ENCODE measurements at regions not wholly inside any gene's neighbourhood (a gene's known extent, or its start where the extent isn't known, plus 50 kb on each side); places are given as distances from the start of the nearest gene placed in this dataset.

GRCh38 chr1:170310951-170311350 lies 165.2 kb downstream of the NTMT2 start:
- TF ChIP-seq POLR2A (IDR thresholded peaks at IDR 0.05; ENCODE audit: low read length) (no peak), GATA1 (IDR thresholded peaks at IDR 0.05; ENCODE audit: low read depth, low read length) (no peak)
- no peak for DNase-seq

DNA sequence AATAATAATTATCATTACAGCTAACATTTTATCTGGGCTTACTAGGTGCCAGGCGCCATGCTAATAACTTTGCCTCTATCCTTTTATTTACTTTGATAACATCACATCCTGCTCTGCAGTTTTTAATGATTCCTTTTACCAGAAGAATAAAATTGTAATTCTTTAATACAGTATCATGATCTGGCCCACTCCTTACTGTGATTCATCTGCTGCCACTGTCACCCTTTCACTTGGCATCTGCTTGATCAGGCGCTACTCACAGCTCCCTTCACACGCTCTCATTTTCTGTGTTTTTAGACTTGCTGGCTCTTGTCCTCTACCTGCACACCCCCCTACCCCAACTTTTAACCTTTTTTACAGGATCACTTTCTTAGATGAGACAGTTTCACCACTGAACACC lies 167.5 kb downstream of the NTMT2 start:
- TF ChIP-seq POLR2A (IDR thresholded peaks at IDR 0.05; ENCODE audit: low read length), result no peak
- no peak for TF ChIP-seq GATA1 (IDR thresholded peaks at IDR 0.05; ENCODE audit: low read depth, low read length)
- no peak for DNase-seq

DNA sequence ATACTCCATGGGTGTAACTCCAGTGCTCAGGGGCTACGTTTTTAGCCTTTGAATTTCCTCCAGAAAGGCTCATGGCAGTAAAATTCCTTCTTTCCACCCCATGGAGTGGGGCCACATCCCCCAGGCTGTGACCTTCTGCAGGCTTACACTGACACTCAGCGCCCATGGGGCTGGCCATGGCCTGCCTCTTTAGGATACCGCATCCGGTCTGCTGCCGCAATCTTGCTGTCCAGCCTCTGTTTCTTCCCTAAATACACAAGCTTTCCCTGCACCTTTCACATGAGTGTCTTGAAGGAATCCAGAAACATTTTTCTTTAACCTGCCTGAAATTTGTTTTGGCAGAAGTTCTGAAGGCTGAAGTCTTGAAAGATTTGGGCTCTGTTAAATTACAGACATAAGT lies 170.5 kb downstream of the NTMT2 start:
- TF ChIP-seq GATA1 (IDR thresholded peaks at IDR 0.05; ENCODE audit: low read depth, low read length) (no peak), POLR2A (IDR thresholded peaks at IDR 0.05; ENCODE audit: low read length) (no peak)
- no peak for DNase-seq

- no peak for DNase-seq
- TF ChIP-seq POLR2A (IDR thresholded peaks at IDR 0.05; ENCODE audit: low read length), result no peak
- no peak for TF ChIP-seq GATA1 (IDR thresholded peaks at IDR 0.05; ENCODE audit: low read depth, low read length)
Measured at GRCh38 chr1:170318141-170318540, 172.4 kb downstream of the NTMT2 start.

- TF ChIP-seq POLR2A (IDR thresholded peaks at IDR 0.05; ENCODE audit: low read length), result no peak
- no peak for TF ChIP-seq GATA1 (IDR thresholded peaks at IDR 0.05; ENCODE audit: low read depth, low read length)
- no peak for DNase-seq
Measured at GRCh38 chr1:170318736-170319135, 173.0 kb downstream of the NTMT2 start.

GRCh38 chr1:170321113-170321512 lies 175.4 kb downstream of the NTMT2 start:
- TF ChIP-seq GATA1 (IDR thresholded peaks at IDR 0.05; ENCODE audit: low read depth, low read length) (no peak), POLR2A (IDR thresholded peaks at IDR 0.05; ENCODE audit: low read length) (no peak)
- no peak for DNase-seq

DNA sequence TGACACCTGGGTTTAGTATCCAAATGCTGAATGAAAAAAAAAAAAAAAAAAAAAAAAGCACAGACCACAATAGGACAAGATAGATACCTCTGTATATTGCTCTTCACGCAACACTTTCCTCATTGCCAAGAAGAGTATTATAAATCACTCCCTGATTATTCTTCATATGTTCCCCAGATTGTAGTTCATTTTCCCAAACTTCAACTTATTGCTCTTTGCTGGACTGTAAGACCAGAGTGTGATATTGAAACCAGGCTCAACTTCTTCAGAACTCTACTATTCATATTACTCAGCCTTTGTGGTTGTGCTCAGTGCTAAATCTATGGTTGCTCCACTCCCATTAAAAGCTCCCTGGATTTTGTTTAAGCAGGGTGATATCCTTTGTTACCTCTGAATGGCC lies 180.4 kb downstream of the NTMT2 start:
- DNase-seq, result no peak
- no peak for TF ChIP-seq POLR2A (IDR thresholded peaks at IDR 0.05; ENCODE audit: low read length)
- TF ChIP-seq GATA1 (IDR thresholded peaks at IDR 0.05; ENCODE audit: low read depth, low read length), result no peak

DNA sequence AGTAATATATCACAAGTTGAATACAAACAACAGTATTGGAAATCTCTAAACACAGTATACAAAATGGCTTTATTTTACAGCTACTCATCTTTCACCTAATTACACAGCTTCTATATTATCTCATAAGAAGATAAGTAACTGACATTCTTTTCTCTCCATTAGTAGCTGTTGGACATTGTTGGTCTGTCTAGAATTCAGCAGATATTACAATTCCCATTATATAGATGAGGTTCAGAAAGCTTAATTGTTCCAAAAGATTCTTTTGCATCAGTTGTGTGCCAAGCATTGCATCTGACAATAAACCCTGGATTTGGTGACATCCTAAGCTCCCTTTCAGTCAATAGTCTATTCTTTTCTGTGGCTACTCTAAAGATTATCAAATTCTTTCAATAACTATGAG lies 187.0 kb downstream of the NTMT2 start:
- DNase-seq, result no peak
- no peak for TF ChIP-seq GATA1 (IDR thresholded peaks at IDR 0.05; ENCODE audit: low read depth, low read length)
- no peak for TF ChIP-seq POLR2A (IDR thresholded peaks at IDR 0.05; ENCODE audit: low read length)

DNA sequence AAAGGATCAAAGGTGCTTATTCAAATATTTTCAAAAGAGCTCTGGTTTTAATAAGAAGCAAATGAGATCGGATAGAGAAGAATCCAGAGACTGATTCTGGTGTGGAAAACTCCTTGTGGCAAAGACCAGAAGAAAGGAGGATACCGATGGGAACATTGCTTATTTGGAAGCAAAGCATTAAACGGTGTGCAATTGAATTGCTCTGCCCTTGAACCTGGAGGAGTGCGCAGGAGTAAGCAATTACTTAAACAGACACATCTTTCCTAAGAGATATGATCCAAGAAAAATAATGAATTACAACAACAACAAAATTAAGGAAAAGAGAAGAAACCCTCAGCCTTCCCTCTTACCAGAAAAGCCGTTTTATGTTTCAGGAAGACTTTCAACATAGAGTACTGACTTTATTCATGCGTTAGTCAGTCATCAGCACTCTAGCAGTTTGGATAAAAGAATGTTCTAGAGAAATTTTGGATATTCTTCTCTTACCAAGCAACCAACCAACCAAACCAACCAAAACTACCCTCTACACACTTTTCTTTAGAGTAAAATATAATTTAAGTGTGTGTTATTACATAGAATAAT lies 191.7 kb downstream of the NTMT2 start:
- TF ChIP-seq GATA1 (IDR thresholded peaks at IDR 0.05; ENCODE audit: low read depth, low read length), result no peak
- TF ChIP-seq POLR2A (IDR thresholded peaks at IDR 0.05; ENCODE audit: low read length), result no peak
- no peak for DNase-seq

GRCh38 chr1:170339534-170339933 lies 192.4 kb upstream of the GORAB start:
- no peak for DNase-seq
- no peak for TF ChIP-seq GATA1 (IDR thresholded peaks at IDR 0.05; ENCODE audit: low read depth, low read length)
- no peak for TF ChIP-seq POLR2A (IDR thresholded peaks at IDR 0.05; ENCODE audit: low read length)

- no peak for DNase-seq
- no peak for TF ChIP-seq GATA1 (IDR thresholded peaks at IDR 0.05; ENCODE audit: low read depth, low read length)
- TF ChIP-seq POLR2A (IDR thresholded peaks at IDR 0.05; ENCODE audit: low read length), result no peak
Measured at GRCh38 chr1:170340308-170340707, 191.7 kb upstream of the GORAB start.

- TF ChIP-seq GATA1 (IDR thresholded peaks at IDR 0.05; ENCODE audit: low read depth, low read length) (no peak), POLR2A (IDR thresholded peaks at IDR 0.05; ENCODE audit: low read length) (no peak)
Measured at GRCh38 chr1:170351366-170351946, 180.5 kb upstream of the GORAB start.

DNA sequence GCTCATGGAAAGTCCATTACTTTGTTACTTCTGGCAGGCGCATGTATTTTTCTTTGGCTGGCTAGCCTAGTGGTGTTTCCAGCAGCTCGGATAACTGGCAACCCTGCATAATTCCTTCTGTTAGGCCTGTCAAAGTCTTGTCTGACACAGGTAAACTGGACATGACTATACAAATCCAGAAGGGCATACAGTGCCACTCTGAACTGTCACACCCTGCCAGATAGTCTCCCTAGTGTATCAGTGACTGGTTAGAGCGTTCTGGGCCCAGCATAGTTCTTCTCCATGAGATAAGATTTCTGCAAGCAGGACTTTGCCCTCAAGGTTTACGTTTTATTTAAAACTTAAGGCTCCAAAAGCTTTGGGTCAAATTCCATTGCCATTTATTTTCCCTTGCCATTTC lies 177.7 kb upstream of the GORAB start:
- TF ChIP-seq POLR2A (IDR thresholded peaks at IDR 0.05; ENCODE audit: low read length), result no peak

More at GRCh38 chr1:170351366-170351946, 180.5 kb upstream of the GORAB start:
- DNase-seq, result no peak

GRCh38 chr1:170354690-170355089 lies 177.3 kb upstream of the GORAB start:
- TF ChIP-seq POLR2A (IDR thresholded peaks at IDR 0.05; ENCODE audit: low read length) (no peak), GATA1 (IDR thresholded peaks at IDR 0.05; ENCODE audit: low read depth, low read length) (no peak)
- DNase-seq, result no peak

More for the DNA sequence above, 177.7 kb upstream of the GORAB start:
- DNase-seq, result no peak

DNA sequence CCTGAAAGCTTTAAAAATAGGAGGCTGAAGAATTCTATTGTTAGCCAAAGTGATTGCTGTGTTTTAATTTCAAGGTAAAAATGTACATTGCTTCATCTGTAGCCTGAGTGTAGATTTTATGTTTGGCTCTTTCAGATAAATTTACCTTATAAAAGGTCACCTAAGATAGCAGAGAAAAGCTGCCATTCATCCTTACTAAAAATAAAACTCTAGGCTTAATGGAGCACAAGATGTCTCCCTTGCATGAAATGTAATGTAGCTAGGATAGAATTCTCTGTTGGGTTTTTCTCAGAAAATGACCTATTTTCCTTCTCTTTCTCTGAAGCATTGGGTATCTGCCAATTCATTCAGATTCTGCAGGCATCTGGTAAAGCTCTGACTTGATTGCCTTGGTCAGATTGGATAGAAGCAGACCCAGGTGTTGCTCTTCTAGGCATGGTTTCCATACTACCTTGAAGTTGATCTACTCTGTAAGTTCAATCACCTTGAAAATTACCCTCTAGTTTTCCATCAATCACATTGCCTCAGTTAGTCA lies 176.6 kb upstream of the GORAB start:
- no peak for DNase-seq
- no peak for TF ChIP-seq GATA1 (IDR thresholded peaks at IDR 0.05; ENCODE audit: low read depth, low read length)
- no peak for TF ChIP-seq POLR2A (IDR thresholded peaks at IDR 0.05; ENCODE audit: low read length)

Data from erythroblast (primary cell).